IPS-11a (cell line): ENCODE measurements at regions not wholly inside any gene's neighbourhood (a gene's known extent, or its start where the extent isn't known, plus 50 kb on each side); places are given as distances from the start of the nearest gene placed in this dataset.
"Not testable (repeated sequence)": the region's sequence is repeated elsewhere in the genome, so short reads cannot be mapped to it uniquely, and the experiment has no call there.

Experiments used
- H3K4me3 ChIP-seq: one replicate; pipeline ENCODE4 v1.5.1; 2013; ENCODE audit warnings: low read depth, low read length, control low read depth

DNA sequence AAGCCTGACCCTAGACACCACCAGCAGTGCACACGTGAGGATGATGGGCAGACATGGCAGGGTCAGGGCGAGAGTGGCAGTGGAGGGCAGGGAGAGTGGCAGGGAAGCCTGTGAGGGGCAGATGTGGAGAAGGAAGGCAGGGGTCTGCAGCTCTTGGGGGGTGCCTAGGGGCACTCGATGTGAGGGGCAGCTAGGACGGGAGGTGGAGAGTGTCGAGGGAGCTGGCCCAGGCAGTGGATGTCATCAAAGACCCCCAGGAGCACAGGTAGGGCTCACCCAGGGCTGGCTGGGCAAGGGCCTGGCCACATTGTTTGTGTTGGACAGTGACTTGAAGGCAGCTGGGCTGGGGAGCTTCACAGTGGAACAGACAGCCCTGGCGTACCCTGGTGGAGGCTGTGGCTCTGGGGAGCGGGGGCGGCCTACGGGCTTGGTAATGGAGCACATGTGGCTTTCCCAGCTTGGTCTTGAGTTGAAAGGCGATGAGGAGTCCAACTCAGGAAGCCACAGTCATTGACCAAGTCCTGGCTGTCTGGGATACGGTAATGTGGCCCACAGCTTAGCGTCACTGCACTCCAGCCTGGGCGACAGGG, 87.1 kb downstream of the RTP5 start:
- H3K4me3 ChIP-seq, result no peak overlapping the region

- no peak overlapping the region for H3K4me3 ChIP-seq
Measured at GRCh38 chr2:241957276-241957675, 87.7 kb downstream of the RTP5 start.

GRCh38 chr2:241958818-241959545, 89.5 kb downstream of the RTP5 start:
- H3K4me3 ChIP-seq, result no peak overlapping the region

GRCh38 chr2:241959751-241960269, 90.3 kb downstream of the RTP5 start:
- H3K4me3 ChIP-seq, result no peak overlapping the region

- no peak overlapping the region for H3K4me3 ChIP-seq
Measured at GRCh38 chr2:241961454-241961853, 91.9 kb downstream of the RTP5 start.

DNA sequence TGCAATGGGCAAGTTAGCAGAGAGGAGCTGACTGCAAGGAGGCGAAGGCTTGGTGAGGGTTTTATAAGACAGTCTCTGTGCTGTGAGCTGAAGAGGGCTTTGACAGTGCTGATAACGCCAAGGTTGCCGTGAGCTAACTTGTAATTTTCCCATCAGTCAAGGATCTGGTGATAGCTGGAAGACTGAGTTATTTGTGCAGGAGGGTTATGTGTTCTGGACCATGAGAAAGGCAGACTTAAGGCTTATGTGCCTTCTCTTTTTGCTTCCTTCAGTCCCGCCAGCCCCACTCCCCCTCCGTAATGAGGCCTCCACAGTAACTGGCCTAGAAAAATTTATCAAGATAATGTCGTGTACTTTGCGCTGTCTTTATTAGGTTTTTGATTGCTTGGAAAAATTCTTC, 94.6 kb downstream of the RTP5 start:
- H3K4me3 ChIP-seq, result no peak overlapping the region

DNA sequence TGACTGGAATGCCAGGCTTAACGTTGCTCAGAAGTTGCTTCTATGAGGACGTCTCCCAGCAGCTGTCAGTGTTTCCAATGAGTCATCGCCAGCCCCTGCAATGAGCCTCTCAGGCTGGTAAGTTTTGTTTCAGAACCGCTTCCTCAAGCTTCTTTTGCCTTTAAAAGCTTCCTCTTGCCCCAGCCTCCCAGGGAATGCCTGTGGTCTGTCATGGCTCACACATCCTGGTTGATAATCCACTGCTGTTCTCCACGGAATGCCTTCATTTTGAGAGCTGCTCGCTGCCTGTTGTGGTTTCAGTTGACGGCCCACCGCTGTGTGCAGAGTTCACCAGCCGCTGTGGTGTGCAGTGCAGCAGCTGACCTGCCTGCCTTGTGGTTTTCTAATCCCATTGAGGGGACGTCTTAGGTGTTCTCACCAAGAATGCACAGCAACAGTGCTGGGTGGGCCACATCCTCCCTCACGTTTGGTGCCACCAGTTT, 96.4 kb downstream of the RTP5 start:
- H3K4me3 ChIP-seq, result no peak overlapping the region

DNA sequence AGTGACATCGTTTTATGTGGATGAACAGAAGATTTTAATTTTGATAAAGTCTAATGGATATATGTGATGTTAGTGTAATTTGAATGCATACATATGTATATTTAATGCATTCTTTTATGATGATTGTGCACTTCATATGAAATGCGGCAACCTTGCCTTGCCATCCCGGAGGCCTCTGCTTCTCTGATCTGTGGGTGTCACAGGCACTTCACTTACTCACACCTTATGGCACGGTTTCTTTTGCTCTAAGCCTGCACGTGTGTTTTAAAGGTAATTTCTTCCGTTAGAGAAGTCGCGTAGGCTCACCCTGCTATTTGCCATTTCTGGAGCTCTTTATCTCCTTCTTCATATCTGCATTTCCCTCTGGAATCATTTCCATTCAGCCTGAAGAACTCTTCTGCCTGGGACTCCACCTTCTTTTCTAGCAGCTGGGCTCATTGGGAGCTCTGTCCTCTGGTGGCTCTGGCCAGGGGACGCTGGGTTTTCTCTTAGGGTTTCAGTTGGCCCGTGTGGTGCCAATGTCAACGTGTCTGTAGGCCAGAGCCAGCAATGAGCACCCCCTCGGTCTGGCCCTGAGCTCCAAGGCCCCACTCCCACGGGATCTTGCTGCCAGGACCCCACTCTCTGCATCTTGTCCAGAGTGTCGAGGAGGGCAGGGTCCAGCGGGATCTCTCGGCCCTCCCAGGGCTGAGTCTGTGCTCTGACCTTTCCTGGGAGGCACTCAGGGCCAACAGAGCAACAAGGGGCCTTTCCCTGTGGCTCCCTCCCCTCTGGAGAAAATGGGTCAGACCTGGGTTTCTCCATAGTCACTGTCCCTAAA, 97.3 kb downstream of the RTP5 start:
- no peak overlapping the region for H3K4me3 ChIP-seq

GRCh38 chr2:241967467-241968144, 98.1 kb downstream of the RTP5 start:
- H3K4me3 ChIP-seq, result no peak overlapping the region

- H3K4me3 ChIP-seq, result no peak overlapping the region
Measured at GRCh38 chr2:241968417-241968816, 98.9 kb downstream of the RTP5 start.

DNA sequence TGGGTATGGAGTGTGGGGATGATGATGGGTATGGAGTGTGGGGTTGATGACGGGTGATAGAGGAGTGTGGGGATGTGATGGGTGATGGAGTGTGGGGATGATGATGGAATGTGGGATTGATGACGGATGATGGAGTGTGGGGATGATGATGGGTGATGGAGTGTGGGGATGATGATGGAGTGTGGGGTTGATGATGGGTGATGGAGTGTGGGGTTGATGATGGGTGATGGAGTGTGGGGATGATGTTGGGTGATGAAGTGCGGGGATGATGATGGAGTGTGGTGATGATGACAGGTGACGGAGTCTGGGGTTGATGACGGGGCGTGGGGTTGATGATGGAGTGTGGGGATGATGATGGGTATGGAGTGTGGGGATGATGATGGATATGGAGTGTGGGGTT, 99.7 kb downstream of the RTP5 start:
- H3K4me3 ChIP-seq, result not testable (repeated sequence)

GRCh38 chr2:241970716-241971115, 101.2 kb downstream of the RTP5 start:
- no peak overlapping the region for H3K4me3 ChIP-seq

DNA sequence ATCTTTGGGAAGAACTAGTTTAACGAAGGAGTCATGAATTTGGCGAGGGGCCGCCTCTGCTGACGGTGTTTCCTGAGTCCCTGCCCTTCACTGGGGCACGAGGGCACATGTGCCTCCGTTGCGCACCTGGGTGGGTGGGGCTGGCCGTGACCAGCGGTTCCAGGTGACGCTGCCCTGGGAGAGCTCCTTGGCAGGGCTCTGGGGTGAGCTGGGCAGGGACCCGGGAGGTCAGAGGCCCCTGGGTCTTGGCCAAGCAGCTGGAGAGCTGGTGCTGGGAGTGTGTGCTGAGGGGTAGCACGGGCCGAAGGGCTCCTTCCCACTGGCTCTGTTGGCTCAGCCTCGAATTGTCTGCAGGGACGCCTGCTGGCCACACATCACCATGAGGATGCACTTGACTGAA, 104.6 kb downstream of the RTP5 start:
- no peak overlapping the region for H3K4me3 ChIP-seq

GRCh38 chr2:241974851-241975592, 105.5 kb downstream of the RTP5 start:
- no peak overlapping the region for H3K4me3 ChIP-seq

- no peak overlapping the region for H3K4me3 ChIP-seq
Measured at GRCh38 chr2:241975593-241976284, 106.2 kb downstream of the RTP5 start.

GRCh38 chr2:241976296-241976695, 106.8 kb downstream of the RTP5 start:
- H3K4me3 ChIP-seq, result no peak overlapping the region

- no peak overlapping the region for H3K4me3 ChIP-seq
Measured at GRCh38 chr2:241977557-241978300, 108.2 kb downstream of the RTP5 start.

- H3K4me3 ChIP-seq, result no peak overlapping the region
Measured at GRCh38 chr2:241978670-241979069, 109.1 kb downstream of the RTP5 start.

DNA sequence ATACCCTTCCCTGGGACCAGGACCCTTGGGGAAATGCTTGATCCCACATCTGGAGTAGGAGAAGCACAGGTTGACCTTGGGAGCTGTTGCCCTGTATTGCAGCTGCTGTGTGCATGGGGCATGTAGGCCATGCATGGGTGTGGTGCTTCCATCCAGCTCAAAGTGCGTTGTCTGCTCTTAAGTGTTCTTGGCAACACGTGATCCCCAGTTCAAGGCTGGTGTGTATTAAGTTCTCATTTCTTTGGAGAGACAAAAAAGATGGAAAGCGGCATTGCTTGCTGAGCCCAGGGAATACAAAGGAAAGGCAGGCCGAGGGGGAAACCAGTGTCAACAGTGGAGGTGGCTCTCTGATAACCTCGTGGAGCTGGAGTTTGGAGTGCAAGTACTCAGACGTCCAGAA, 110.7 kb downstream of the RTP5 start:
- H3K4me3 ChIP-seq, result no peak overlapping the region
